A673 (cell line): ENCODE measurements at regions not wholly inside any gene's neighbourhood (a gene's known extent, or its start where the extent isn't known, plus 50 kb on each side); places are given as distances from the start of the nearest gene placed in this dataset.

Experiments used
- BruUV-seq: library from RNA; stranded (reverse); fragments of 400-500 nt; replicated peaks from 2 replicates; lab custom pipeline; 2021; lab: Mats Ljungman, UMichigan
- CTCF ChIA-PET: fragments of 300-600 bp; sonication (Branson Sonifier 250); formaldehyde crosslinking; loops from one replicate; lab custom pipeline; 2022; ENCODE audit warnings: antibody characterized with exemption; lab: Charles Lee
- POLR2A ChIA-PET: fragments of 300-600 bp; sonication (Branson Sonifier 250); formaldehyde crosslinking; loops from one replicate; lab custom pipeline; 2022; ENCODE audit warnings: antibody characterized with exemption; ENCODE audit not compliant: low non-redundant PET; lab: Charles Lee
- DNase-seq: peaks from one replicate; pipeline ENCODE4 v3.0.0-alpha.2; 2015; ENCODE audit warnings: low spot score
- H3K27ac ChIP-seq: fragments of 200-600 bp; sonication (generic); 2 replicates; pipeline ENCODE4 v1.5.1; 2016; ENCODE audit warnings: mixed run types, low read depth, mild to moderate bottlenecking, mixed read lengths, antibody characterized with exemption, low read length; ENCODE audit not compliant: poor library complexity, severe bottlenecking
- H3K27me3 ChIP-seq: fragments of 200-600 bp; sonication (generic); replicated peaks from 2 replicates; pipeline ENCODE4 v1.6.1; 2017; ENCODE audit warnings: mixed run types, low read depth, mild to moderate bottlenecking, mixed read lengths, antibody characterized with exemption, low read length; ENCODE audit not compliant: insufficient read depth, poor library complexity
- H3K36me3 ChIP-seq: fragments of 200-600 bp; sonication (generic); 2 replicates; pipeline ENCODE4 v1.6.1; 2016; ENCODE audit warnings: mixed run types, mild to moderate bottlenecking, mixed read lengths, antibody characterized with exemption, low read length; ENCODE audit not compliant: insufficient read depth, poor library complexity, severe bottlenecking
- H3K4me1 ChIP-seq: fragments of 200-600 bp; sonication (generic); 2 replicates; pipeline ENCODE4 v1.6.1; 2017; ENCODE audit warnings: mixed run types, mild to moderate bottlenecking, mixed read lengths, antibody characterized with exemption, low read length; ENCODE audit not compliant: insufficient read depth, poor library complexity, severe bottlenecking
- H3K4me3 ChIP-seq: fragments of 200-600 bp; sonication (generic); 2 replicates; pipeline ENCODE4 v1.5.1; 2016; ENCODE audit warnings: low read depth, mixed run types, mild to moderate bottlenecking, mixed read lengths, low read length; ENCODE audit not compliant: poor library complexity, severe bottlenecking
- H3K9me3 ChIP-seq: fragments of 200-600 bp; sonication (generic); 2 replicates; pipeline ENCODE4 v1.6.1; 2016; ENCODE audit warnings: mixed run types, low read depth, mild to moderate bottlenecking, mixed read lengths, antibody characterized with exemption, low read length; ENCODE audit not compliant: poor library complexity, severe bottlenecking
- EZH2 ChIP-seq: fragments of 200-600 bp; sonication (generic); IDR thresholded peaks from 2 replicates; pipeline ENCODE4 v1.6.1; 2017; ENCODE audit warnings: borderline replicate concordance, low read depth, mild to moderate bottlenecking, mixed read lengths, antibody characterized with exemption, low read length; ENCODE audit not compliant: poor library complexity, severe bottlenecking
- intact Hi-C: fragments of 100-400 bp; cut with micrococcal nuclease; formaldehyde crosslinking; loops from one replicate; pipeline ENCODE4 v1.10.0; 2022; ENCODE audit not compliant: unreplicated experiment
- TF ChIP-seq, protein P1 (sequence below): fragments of 300-800, 200-600 bp; sonication (generic); conservative IDR thresholded peaks from 2 replicates; pipeline ENCODE4 v1.5.1; 2017; ENCODE audit warnings: low read depth, mild to moderate bottlenecking, antibody characterized with exemption, low read length, moderate library complexity, mixed read lengths

- BruUV-seq: no TSS peak
- no peak overlapping the region for H3K27ac ChIP-seq
- no peaks in the 10 kb centered on the region for H3K36me3 ChIP-seq
- no peak overlapping the region for H3K4me3 ChIP-seq
- no peaks in the 10 kb centered on the region for H3K9me3 ChIP-seq
- intact Hi-C loops: no loop called here
- no peaks in the 10 kb centered on the region for H3K27me3 ChIP-seq
- H3K4me1 ChIP-seq: no peaks in the 10 kb centered on the region
- DNase-seq: no peak
- POLR2A ChIA-PET: no interaction called here
- CTCF ChIA-PET: no interaction called here
- TF ChIP-seq, protein P1, sequence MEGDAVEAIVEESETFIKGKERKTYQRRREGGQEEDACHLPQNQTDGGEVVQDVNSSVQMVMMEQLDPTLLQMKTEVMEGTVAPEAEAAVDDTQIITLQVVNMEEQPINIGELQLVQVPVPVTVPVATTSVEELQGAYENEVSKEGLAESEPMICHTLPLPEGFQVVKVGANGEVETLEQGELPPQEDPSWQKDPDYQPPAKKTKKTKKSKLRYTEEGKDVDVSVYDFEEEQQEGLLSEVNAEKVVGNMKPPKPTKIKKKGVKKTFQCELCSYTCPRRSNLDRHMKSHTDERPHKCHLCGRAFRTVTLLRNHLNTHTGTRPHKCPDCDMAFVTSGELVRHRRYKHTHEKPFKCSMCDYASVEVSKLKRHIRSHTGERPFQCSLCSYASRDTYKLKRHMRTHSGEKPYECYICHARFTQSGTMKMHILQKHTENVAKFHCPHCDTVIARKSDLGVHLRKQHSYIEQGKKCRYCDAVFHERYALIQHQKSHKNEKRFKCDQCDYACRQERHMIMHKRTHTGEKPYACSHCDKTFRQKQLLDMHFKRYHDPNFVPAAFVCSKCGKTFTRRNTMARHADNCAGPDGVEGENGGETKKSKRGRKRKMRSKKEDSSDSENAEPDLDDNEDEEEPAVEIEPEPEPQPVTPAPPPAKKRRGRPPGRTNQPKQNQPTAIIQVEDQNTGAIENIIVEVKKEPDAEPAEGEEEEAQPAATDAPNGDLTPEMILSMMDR: no peak
- no peak for TF ChIP-seq EZH2
Measured at GRCh38 chr22:48438096-48438495, 1389.6 kb downstream of the BRD1 start.

DNA sequence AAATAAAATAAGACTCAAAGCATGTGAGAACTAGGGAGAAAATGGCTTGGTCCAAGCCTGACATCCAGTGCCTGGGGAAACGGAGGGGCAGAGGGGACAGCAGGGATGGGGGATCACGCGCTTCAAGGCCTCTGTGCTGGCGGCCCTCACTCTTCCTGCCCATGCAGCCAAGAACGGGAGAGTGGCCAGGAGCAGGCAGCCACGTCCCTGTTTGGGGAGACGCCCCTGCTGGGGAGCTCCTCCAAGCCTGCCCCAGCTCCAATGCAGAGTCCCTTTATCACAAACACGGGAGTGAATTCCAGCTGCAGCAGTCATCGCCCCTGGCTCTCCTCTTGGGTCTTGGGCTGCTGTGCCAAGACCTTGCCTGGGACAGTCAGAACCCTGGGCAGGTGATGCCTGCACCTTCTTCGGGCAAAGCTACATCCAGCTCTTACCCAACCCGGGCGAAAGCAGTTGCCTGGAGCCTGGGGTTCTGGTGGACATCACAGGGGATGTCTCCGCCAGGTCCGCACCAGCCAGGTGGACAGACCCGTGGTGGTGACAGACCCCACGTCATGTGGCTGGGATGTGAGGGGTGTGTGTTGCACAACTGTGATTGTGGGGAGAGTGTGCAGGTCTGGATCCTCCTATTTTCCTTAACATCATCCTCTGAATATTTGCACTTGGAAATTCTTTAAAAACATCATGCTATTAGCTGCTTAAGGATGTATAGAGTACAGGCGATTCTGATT, 1391.3 kb downstream of the BRD1 start:
- TF ChIP-seq EZH2: no peak
- TF ChIP-seq, protein P1: no peak
- Histone ChIP-seq H3K27ac (no peak overlapping the region), H3K4me3 (no peak overlapping the region), H3K4me1 (no peaks in the 10 kb centered on the region), H3K9me3 (no peaks in the 10 kb centered on the region), H3K36me3 (no peaks in the 10 kb centered on the region), H3K27me3 (no peaks in the 10 kb centered on the region)
- DNase-seq: no peak
- POLR2A ChIA-PET: no interaction called here
- intact Hi-C loops: no loop called here
- CTCF ChIA-PET: no interaction called here
- BruUV-seq: no TSS peak

GRCh38 chr22:48434868-48435250, 1392.8 kb downstream of the BRD1 start:
- Histone ChIP-seq H3K4me1 (no peaks in the 10 kb centered on the region), H3K27ac (no peak overlapping the region), H3K36me3 (no peaks in the 10 kb centered on the region), H3K27me3 (no peaks in the 10 kb centered on the region), H3K4me3 (no peak overlapping the region), H3K9me3 (no peaks in the 10 kb centered on the region)
- no TSS peak for BruUV-seq
- intact Hi-C loops: no loop called here
- CTCF ChIA-PET: no interaction called here
- no peak for DNase-seq
- POLR2A ChIA-PET: no interaction called here
- TF ChIP-seq, protein P1: no peak
- TF ChIP-seq EZH2: no peak
